ENCODE measurements at regions not wholly inside any gene's neighbourhood (a gene's known extent, or its start where the extent isn't known, plus 50 kb on each side); places are given as distances from the start of the nearest gene placed in this dataset.

DNA sequence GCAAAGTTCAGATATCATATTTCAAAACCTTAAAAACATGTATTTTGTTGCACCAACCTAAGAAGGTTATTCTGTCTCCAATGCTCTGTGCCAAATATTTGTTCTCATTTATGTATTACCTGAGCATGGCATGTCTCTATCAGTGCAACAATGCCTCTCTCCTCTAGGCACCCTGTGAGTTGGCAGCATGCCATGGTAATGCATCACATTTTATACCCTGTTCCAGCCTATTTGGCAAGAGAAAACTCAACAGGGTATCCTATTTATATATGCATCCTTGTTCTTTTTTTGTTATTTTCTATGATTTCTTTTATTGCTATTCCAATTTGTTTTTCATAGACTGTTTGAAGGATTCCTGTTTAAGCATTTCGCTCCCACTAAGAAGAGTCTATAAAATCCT is 126.3 kb upstream of the NRXN1 start:
- WGBS, 2 donors (ENCODE audit: low coverage in 1 of 2) = 86% methylated on average over 1 of the region's 1 CpG
- in situ Hi-C loops (cut with MboI; ENCODE audit: low pct_ligation_motif_present in 1 of 4, low pct_unique_long_range_greater_than_20kb in 1 of 4, low sequenced_read_pairs in 3 of 4) (no loop called here), intact Hi-C loops (cut with DNase I; ENCODE audit: low total_unique reads) (no loop called here)
- H3K36me3 ChIP-seq = no peaks in the 10 kb centered on the region
- H3K27ac ChIP-seq = no peak overlapping the region
- no peaks in the 10 kb centered on the region for H3K27me3 ChIP-seq
- DNase-seq = no peak
- no peaks in the 10 kb centered on the region for H3K4me1 ChIP-seq
- H3K4me3 ChIP-seq = no peak overlapping the region
- TF ChIP-seq EP300 (IDR thresholded peaks at IDR 0.05; ENCODE audit: low read depth) (no peak), POLR2A (IDR thresholded peaks at IDR 0.05) (no peak), POLR2AphosphoS5 (IDR thresholded peaks at IDR 0.05) (no peak)
- TF ChIP-seq, protein P1, sequence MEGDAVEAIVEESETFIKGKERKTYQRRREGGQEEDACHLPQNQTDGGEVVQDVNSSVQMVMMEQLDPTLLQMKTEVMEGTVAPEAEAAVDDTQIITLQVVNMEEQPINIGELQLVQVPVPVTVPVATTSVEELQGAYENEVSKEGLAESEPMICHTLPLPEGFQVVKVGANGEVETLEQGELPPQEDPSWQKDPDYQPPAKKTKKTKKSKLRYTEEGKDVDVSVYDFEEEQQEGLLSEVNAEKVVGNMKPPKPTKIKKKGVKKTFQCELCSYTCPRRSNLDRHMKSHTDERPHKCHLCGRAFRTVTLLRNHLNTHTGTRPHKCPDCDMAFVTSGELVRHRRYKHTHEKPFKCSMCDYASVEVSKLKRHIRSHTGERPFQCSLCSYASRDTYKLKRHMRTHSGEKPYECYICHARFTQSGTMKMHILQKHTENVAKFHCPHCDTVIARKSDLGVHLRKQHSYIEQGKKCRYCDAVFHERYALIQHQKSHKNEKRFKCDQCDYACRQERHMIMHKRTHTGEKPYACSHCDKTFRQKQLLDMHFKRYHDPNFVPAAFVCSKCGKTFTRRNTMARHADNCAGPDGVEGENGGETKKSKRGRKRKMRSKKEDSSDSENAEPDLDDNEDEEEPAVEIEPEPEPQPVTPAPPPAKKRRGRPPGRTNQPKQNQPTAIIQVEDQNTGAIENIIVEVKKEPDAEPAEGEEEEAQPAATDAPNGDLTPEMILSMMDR (IDR thresholded peaks at IDR 0.05) = no peak
- no peaks in the 10 kb centered on the region for H3K9me3 ChIP-seq

DNA sequence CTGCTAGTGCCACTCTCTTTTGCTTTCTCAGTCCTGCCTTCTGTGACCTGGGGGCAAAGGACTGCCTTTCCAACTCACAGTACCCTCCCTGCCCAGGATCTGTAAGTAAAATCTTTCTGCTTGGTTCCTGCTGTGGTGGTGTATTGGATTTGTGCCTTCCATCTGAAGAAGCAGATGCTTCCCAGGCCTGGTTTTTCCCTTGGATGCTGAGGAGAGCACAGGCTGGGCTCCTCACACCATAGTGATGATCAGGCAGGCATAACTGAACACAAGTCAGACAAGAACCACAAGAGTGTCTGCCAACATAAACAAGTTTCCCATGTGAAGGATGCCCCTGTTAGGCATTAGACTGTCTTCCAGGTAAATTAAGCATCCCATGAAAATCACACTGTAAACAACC is 121.3 kb upstream of the NRXN1 start:
- no peaks in the 10 kb centered on the region for H3K27me3 ChIP-seq
- intact Hi-C loops (cut with DNase I; ENCODE audit: low total_unique reads) = no loop called here
- H3K4me3 ChIP-seq = no peak overlapping the region
- no peaks in the 10 kb centered on the region for H3K9me3 ChIP-seq
- no peak overlapping the region for H3K27ac ChIP-seq
- no peak for DNase-seq
- TF ChIP-seq POLR2A (IDR thresholded peaks at IDR 0.05) = no peak
- no peak for TF ChIP-seq EP300 (IDR thresholded peaks at IDR 0.05; ENCODE audit: low read depth)
- TF ChIP-seq POLR2AphosphoS5 (IDR thresholded peaks at IDR 0.05) = no peak
- TF ChIP-seq, protein P1 (IDR thresholded peaks at IDR 0.05) = no peak
- no peaks in the 10 kb centered on the region for H3K36me3 ChIP-seq
- H3K4me1 ChIP-seq = no peaks in the 10 kb centered on the region
- in situ Hi-C loops (cut with MboI; ENCODE audit: low pct_ligation_motif_present in 1 of 4, low pct_unique_long_range_greater_than_20kb in 1 of 4, low sequenced_read_pairs in 3 of 4) = no loop called here

DNA sequence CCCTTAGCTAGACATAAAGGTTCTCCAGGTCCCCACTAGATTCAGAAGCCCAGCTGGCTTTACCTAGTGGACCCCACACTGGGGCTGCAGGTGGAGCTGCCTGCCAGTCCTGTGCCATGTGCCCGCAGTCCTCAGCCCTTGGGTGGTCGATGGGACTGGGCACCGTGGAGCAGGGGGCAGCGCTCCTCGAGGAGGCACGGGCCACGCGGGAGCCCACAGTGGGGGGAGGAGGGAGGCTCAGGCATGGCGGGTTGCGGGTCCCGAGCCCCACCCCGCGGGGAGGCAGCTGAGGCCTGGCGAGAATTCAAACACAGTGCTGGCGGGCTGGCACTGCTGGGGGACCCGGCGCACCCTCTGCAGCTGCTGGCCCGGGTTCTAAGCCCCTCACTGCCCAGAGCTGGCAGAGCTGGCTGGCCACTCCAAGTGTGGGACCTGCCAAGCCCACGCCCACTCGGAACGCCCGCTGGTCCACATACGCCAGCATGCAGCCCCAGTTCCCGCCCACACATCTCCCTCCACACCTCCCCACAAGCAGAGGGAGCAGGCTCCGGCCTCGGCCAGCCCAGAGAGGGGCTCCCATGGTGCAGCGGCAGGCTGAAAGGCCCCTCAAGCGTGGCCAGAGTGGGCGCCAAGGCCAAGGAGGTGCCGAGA is 119.7 kb upstream of the NRXN1 start:
- TF ChIP-seq POLR2AphosphoS5 (IDR thresholded peaks at IDR 0.05) = no peak
- TF ChIP-seq EP300 (IDR thresholded peaks at IDR 0.05; ENCODE audit: low read depth) = no peak
- DNase-seq = no peak
- WGBS, 2 donors (ENCODE audit: low coverage in 1 of 2) = 83% methylated on average over 19 of the region's 30 CpGs; no CpG with 5 or more reads in 1 of the 2 donors
- no peaks in the 10 kb centered on the region for H3K36me3 ChIP-seq
- in situ Hi-C loops (cut with MboI; ENCODE audit: low pct_ligation_motif_present in 1 of 4, low pct_unique_long_range_greater_than_20kb in 1 of 4, low sequenced_read_pairs in 3 of 4) (no loop called here), intact Hi-C loops (cut with DNase I; ENCODE audit: low total_unique reads) (no loop called here)
- H3K4me1 ChIP-seq = no peaks in the 10 kb centered on the region
- no peak overlapping the region for H3K27ac ChIP-seq
- no peak overlapping the region for H3K4me3 ChIP-seq
- no peaks in the 10 kb centered on the region for H3K9me3 ChIP-seq
- H3K27me3 ChIP-seq = no peaks in the 10 kb centered on the region

DNA sequence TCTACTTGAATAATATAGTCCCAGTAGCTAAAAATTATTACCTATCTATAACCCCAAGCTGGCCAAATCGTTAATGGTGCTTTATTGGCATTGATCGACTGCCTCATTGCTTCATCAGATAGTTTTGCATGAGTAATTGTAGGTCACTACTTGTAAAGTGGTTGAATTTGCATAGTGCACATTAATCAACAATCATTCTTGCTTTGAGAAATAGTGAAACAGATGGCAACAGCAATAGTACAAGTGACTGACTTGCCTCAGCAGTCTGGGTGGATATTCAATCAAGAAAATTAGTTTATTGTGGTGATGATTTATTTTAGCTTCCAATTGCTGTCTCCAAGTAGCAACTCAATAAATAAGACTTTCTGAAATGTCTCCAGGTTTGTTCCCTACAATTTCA is 117.8 kb upstream of the NRXN1 start:
- Histone ChIP-seq H3K27me3 (no peaks in the 10 kb centered on the region), H3K4me1 (no peaks in the 10 kb centered on the region), H3K9me3 (no peaks in the 10 kb centered on the region), H3K36me3 (no peaks in the 10 kb centered on the region), H3K4me3 (no peak overlapping the region), H3K27ac (no peak overlapping the region)
- no peak for DNase-seq
- in situ Hi-C loops (cut with MboI; ENCODE audit: low pct_ligation_motif_present in 1 of 4, low pct_unique_long_range_greater_than_20kb in 1 of 4, low sequenced_read_pairs in 3 of 4) (no loop called here), intact Hi-C loops (cut with DNase I; ENCODE audit: low total_unique reads) (no loop called here)
- WGBS, 2 donors (ENCODE audit: low coverage in 1 of 2) = 79 to 82% methylated on average over 2 of the region's 2 CpGs
- TF ChIP-seq POLR2AphosphoS5 (IDR thresholded peaks at IDR 0.05) = no peak
- no peak for TF ChIP-seq POLR2A (IDR thresholded peaks at IDR 0.05)
- TF ChIP-seq, protein P1 (IDR thresholded peaks at IDR 0.05) = no peak
- no peak for TF ChIP-seq EP300 (IDR thresholded peaks at IDR 0.05; ENCODE audit: low read depth)

DNA sequence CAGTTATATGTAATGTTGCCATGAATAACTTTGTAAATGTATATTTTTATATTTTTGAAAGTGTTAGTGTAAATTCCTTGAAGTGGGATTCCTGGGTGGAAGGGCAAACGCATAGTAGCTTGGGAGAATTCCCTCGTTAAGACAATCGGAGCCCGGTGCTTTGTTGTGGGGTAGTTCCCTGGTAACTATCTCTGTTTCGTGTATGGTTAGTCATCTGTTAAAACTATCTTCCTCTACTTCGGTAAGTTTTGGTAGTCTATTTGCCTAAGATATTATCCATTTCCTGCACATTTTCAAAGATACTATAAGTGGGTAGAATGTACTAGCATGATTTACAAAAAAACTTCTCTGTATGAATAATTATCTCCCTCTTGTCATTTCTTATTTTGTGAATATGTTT is 113.8 kb upstream of the NRXN1 start:
- WGBS, 2 donors (ENCODE audit: low coverage in 1 of 2) = 59 to 77% methylated on average over 6 of the region's 6 CpGs
- H3K9me3 ChIP-seq = no peaks in the 10 kb centered on the region
- no peaks in the 10 kb centered on the region for H3K36me3 ChIP-seq
- H3K4me3 ChIP-seq = no peak overlapping the region
- TF ChIP-seq POLR2A (IDR thresholded peaks at IDR 0.05) (no peak), POLR2AphosphoS5 (IDR thresholded peaks at IDR 0.05) (no peak)
- no peaks in the 10 kb centered on the region for H3K4me1 ChIP-seq
- no peaks in the 10 kb centered on the region for H3K27me3 ChIP-seq
- intact Hi-C loops (cut with DNase I; ENCODE audit: low total_unique reads) = no loop called here
- in situ Hi-C loops (cut with MboI; ENCODE audit: low pct_ligation_motif_present in 1 of 4, low pct_unique_long_range_greater_than_20kb in 1 of 4, low sequenced_read_pairs in 3 of 4) = no loop called here
- no peak for DNase-seq
- no peak overlapping the region for H3K27ac ChIP-seq

Measured in transverse colon (tissue), 4 donors.